ENCODE measurements at regions not wholly inside any gene's neighbourhood (a gene's known extent, or its start where the extent isn't known, plus 50 kb on each side); places are given as distances from the start of the nearest gene placed in this dataset.

GRCh38 chr15:94026458-94027304 is 204.7 kb upstream of the MCTP2 start:
- intact Hi-C loops (cut with micrococcal nuclease), result no loop called here
- ChIA-PET POLR2A (no interaction called here), CTCF (no interaction called here)
- H3K27me3 Mint-ChIP-seq, result peaks cover 5% of the 10 kb centered on the region
- no peak overlapping the region for H3K4me3 Mint-ChIP-seq
- no peak for ATAC-seq (ENCODE audit: low read depth)
- DNase-seq, result no peak
- H3K9me3 Mint-ChIP-seq, result no peaks in the 10 kb centered on the region
- TF ChIP-seq CTCF (IDR thresholded peaks at IDR 0.05), result no peak
- H3K4me1 Mint-ChIP-seq, result no peaks in the 10 kb centered on the region
- H3K27ac Mint-ChIP-seq, result no peak overlapping the region
- H3K36me3 Mint-ChIP-seq (ENCODE audit: low read depth), result no peaks in the 10 kb centered on the region

GRCh38 chr15:94023531-94023930 is 207.8 kb upstream of the MCTP2 start:
- H3K9me3 Mint-ChIP-seq, result no peaks in the 10 kb centered on the region
- peaks cover 3% of the 10 kb centered on the region for H3K27me3 Mint-ChIP-seq
- CTCF ChIA-PET, result no interaction called here
- intact Hi-C loops (cut with micrococcal nuclease), result no loop called here
- DNase-seq (no peak), ATAC-seq (ENCODE audit: low read depth) (no peak)
- POLR2A ChIA-PET, result no interaction called here
- H3K4me1 Mint-ChIP-seq, result no peaks in the 10 kb centered on the region
- no peak for TF ChIP-seq CTCF (IDR thresholded peaks at IDR 0.05)
- no peaks in the 10 kb centered on the region for H3K36me3 Mint-ChIP-seq (ENCODE audit: low read depth)
- H3K4me3 Mint-ChIP-seq, result no peak overlapping the region
- no peak overlapping the region for H3K27ac Mint-ChIP-seq

- no peak for TF ChIP-seq CTCF (IDR thresholded peaks at IDR 0.05)
- ChIA-PET POLR2A (no interaction called here), CTCF (no interaction called here)
- intact Hi-C loops (cut with micrococcal nuclease), result no loop called here
- Mint-ChIP-seq H3K27ac (no peak overlapping the region), H3K36me3 (ENCODE audit: low read depth) (no peaks in the 10 kb centered on the region), H3K27me3 (peaks cover 4% of the 10 kb centered on the region), H3K4me1 (no peaks in the 10 kb centered on the region), H3K4me3 (no peak overlapping the region), H3K9me3 (peaks cover 2% of the 10 kb centered on the region)
- ATAC-seq (ENCODE audit: low read depth) (no peak), DNase-seq (no peak)
Measured at GRCh38 chr15:94021621-94022320, 209.6 kb upstream of the MCTP2 start.

- H3K36me3 Mint-ChIP-seq (ENCODE audit: low read depth), result no peaks in the 10 kb centered on the region
- CTCF ChIA-PET, result no interaction called here
- no peaks in the 10 kb centered on the region for H3K4me1 Mint-ChIP-seq
- no peak overlapping the region for H3K4me3 Mint-ChIP-seq
- H3K27me3 Mint-ChIP-seq, result peaks cover 4% of the 10 kb centered on the region
- POLR2A ChIA-PET, result no interaction called here
- no peak for ATAC-seq (ENCODE audit: low read depth)
- TF ChIP-seq CTCF (IDR thresholded peaks at IDR 0.05), result no peak
- no peak overlapping the region for H3K27ac Mint-ChIP-seq
- DNase-seq, result no peak
- intact Hi-C loops (cut with micrococcal nuclease), result no loop called here
- peaks cover 6% of the 10 kb centered on the region for H3K9me3 Mint-ChIP-seq
Measured at GRCh38 chr15:94019062-94019461, 212.3 kb upstream of the MCTP2 start.

- Mint-ChIP-seq H3K36me3 (ENCODE audit: low read depth) (no peaks in the 10 kb centered on the region), H3K9me3 (peaks cover 6% of the 10 kb centered on the region), H3K4me1 (no peaks in the 10 kb centered on the region), H3K27me3 (peaks cover 4% of the 10 kb centered on the region), H3K27ac (no peak overlapping the region), H3K4me3 (no peak overlapping the region)
- no peak for DNase-seq
- no peak for ATAC-seq (ENCODE audit: low read depth)
- POLR2A ChIA-PET, result no interaction called here
- intact Hi-C loops (cut with micrococcal nuclease), result no loop called here
- CTCF ChIA-PET, result no interaction called here
- TF ChIP-seq CTCF (IDR thresholded peaks at IDR 0.05), result no peak
Measured at GRCh38 chr15:94015324-94015723, 216.0 kb upstream of the MCTP2 start.

Measured in activated B cell treated with CpG ODN at 0.5 μM for 24 hours (primary cell).